ENCODE measurements at regions not wholly inside any gene's neighbourhood (a gene's known extent, or its start where the extent isn't known, plus 50 kb on each side); places are given as distances from the start of the nearest gene placed in this dataset.

- no peaks in the 10 kb centered on the region for H3K4me1 ChIP-seq
- intact Hi-C loops (cut with DNase I): no loop called here
- no peaks in the 10 kb centered on the region for H3K27me3 ChIP-seq
- H3K9ac ChIP-seq (ENCODE audit: low read depth in 2 of 2, low read length in 2 of 2): no peak overlapping the region
- no peaks in the 10 kb centered on the region for H3K36me3 ChIP-seq
- H3K27ac ChIP-seq: no peak overlapping the region
- no peak for DNase-seq
- no peak overlapping the region for H3K4me3 ChIP-seq
- no peak for TF ChIP-seq CTCF (IDR thresholded peaks at IDR 0.05)
- no peaks in the 10 kb centered on the region for H3K9me3 ChIP-seq
These were observed 391.6 kb upstream of the FKBP1C start for GRCh38 chr6:62819640-62820039.

- peak; percentile 36 for DNase-seq
- intact Hi-C loops (cut with DNase I): no loop called here
- H3K4me1 ChIP-seq: no peaks in the 10 kb centered on the region
These were observed 402.5 kb upstream of the FKBP1C start for GRCh38 chr6:62808565-62809293.

GRCh38 chr6:62805431-62805830, 405.8 kb upstream of the FKBP1C start:
- Histone ChIP-seq H3K27ac (no peak overlapping the region), H3K9ac (ENCODE audit: low read depth in 2 of 2, low read length in 2 of 2) (no peak overlapping the region), H3K36me3 (no peaks in the 10 kb centered on the region), H3K9me3 (no peaks in the 10 kb centered on the region), H3K27me3 (no peaks in the 10 kb centered on the region), H3K4me3 (no peak overlapping the region), H3K4me1 (no peaks in the 10 kb centered on the region)
- intact Hi-C loops (cut with DNase I): no loop called here
- no peak for TF ChIP-seq CTCF (IDR thresholded peaks at IDR 0.05)
- DNase-seq: no peak

More at GRCh38 chr6:62808565-62809293, 402.5 kb upstream of the FKBP1C start:
- Histone ChIP-seq H3K27ac (no peak overlapping the region), H3K27me3 (no peaks in the 10 kb centered on the region), H3K36me3 (no peaks in the 10 kb centered on the region), H3K9ac (ENCODE audit: low read depth in 2 of 2, low read length in 2 of 2) (no peak overlapping the region), H3K9me3 (no peaks in the 10 kb centered on the region), H3K4me3 (no peak overlapping the region)
- TF ChIP-seq CTCF (IDR thresholded peaks at IDR 0.05): no peak

- TF ChIP-seq CTCF (IDR thresholded peaks at IDR 0.05): no peak
- no peaks in the 10 kb centered on the region for H3K9me3 ChIP-seq
- H3K9ac ChIP-seq (ENCODE audit: low read depth in 2 of 2, low read length in 2 of 2): no peak overlapping the region
- intact Hi-C loops (cut with DNase I): no loop called here
- no peaks in the 10 kb centered on the region for H3K36me3 ChIP-seq
- DNase-seq: no peak
- no peak overlapping the region for H3K4me3 ChIP-seq
- no peaks in the 10 kb centered on the region for H3K4me1 ChIP-seq
- no peaks in the 10 kb centered on the region for H3K27me3 ChIP-seq
- no peak overlapping the region for H3K27ac ChIP-seq
These were observed 408.2 kb upstream of the FKBP1C start for GRCh38 chr6:62803094-62803493.

GRCh38 chr6:62797190-62797589, 414.1 kb upstream of the FKBP1C start:
- H3K9me3 ChIP-seq: no peaks in the 10 kb centered on the region
- intact Hi-C loops (cut with DNase I): no loop called here
- no peak for TF ChIP-seq CTCF (IDR thresholded peaks at IDR 0.05)

More at GRCh38 chr6:62797190-62797589, 414.1 kb upstream of the FKBP1C start:
- H3K36me3 ChIP-seq: no peaks in the 10 kb centered on the region
- H3K4me3 ChIP-seq: no peak overlapping the region
- H3K9ac ChIP-seq (ENCODE audit: low read depth in 2 of 2, low read length in 2 of 2): no peak overlapping the region
- no peaks in the 10 kb centered on the region for H3K27me3 ChIP-seq
- H3K27ac ChIP-seq: no peak overlapping the region
- H3K4me1 ChIP-seq: no peaks in the 10 kb centered on the region
- DNase-seq: no peak

Data from colonic mucosa (tissue), 4 donors.